ENCODE measurements at regions not wholly inside any gene's neighbourhood (a gene's known extent, or its start where the extent isn't known, plus 50 kb on each side); places are given as distances from the start of the nearest gene placed in this dataset.

DNA sequence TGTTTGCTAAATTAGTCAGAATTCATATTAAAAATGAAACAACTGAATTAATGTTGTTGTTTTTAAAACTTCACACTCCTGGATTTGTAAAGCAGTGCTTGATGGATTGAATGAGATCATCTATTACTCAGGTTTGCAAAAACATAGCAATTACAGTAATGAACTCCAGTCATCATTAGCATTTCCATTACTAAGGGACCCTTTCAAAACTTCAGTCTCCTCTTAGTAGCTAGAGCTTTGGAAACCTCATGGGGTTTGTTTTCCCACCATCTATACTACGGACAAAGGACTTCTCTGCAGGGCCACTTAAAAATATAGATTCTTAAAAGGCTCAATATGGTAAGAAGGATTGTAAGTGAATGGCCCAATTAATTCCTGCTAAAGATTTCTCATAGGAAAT lies 174.5 kb upstream of the PRNP start:
- no peak for DNase-seq

DNA sequence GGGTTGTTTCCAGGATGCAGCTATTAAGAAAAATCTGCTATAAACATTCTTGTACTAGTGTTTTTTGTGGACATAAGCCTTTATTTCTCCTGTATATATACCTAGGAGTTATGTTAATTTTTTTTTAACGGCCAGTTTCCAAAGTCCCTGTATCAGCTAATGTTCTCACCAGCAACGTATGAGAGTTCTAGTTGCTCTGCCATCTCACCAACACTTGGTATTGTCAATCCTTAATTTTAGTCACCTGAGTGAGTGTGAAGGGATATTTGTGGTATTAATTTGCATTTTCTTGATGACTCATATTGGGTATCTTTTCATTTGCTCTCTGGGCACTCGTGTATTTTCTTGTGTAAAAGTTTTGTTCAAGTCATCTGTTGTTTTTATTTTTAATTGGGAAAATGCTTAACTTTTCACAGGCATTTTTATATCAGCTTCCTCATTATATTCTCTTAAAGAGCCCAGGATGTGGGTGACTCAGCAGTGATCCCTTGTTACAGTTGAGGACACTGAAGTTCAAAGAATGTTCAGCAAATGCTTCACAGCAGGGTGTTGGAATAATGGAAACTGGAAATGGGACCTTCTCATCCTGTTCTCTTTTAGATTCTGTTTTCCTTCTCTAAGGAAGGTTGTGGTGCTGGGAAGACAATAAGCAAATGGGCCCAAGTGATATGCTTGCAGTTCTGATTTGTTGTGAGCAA lies 176.3 kb upstream of the PRNP start:
- DNase-seq, result no peak

DNA sequence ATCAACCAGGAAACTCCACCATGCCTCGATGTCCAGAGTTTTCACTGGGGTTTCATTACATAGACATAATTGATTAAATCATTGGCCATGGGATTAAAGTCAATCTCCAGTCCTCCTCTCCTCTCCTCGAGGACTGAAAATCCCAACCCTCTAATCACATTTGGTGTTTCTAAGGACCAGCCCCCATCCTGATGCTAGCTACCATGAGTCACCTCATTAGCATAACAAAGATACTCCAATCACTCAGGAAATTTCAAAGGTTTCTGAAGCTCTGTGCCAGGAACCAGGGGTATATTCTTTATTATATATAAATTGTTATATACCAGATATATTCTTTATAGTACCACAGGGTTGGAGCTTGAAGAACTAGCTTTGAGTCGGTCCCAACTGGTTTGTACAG lies 177.5 kb upstream of the PRNP start:
- no peak for DNase-seq

DNA sequence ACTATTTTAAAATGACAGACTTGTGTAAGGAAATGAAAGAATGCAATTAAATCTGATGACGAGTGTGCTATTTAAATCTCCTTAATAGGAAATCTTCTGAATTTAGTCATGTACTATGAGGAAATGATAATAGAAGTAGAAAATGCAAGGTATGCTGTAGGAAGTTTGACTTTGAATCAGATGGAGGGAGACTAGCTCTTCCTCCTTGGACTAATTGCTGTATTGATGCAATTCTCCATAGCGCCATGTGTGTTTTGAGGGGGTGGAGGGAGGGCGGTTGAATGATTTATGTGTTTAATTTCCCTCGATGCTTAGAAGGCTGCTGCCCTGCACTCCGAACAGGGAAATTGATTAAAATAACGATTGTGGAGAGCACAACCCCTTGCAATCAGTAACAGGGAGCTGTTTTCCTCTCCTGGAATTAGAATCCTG lies 179.0 kb upstream of the PRNP start:
- DNase-seq, result no peak

DNA sequence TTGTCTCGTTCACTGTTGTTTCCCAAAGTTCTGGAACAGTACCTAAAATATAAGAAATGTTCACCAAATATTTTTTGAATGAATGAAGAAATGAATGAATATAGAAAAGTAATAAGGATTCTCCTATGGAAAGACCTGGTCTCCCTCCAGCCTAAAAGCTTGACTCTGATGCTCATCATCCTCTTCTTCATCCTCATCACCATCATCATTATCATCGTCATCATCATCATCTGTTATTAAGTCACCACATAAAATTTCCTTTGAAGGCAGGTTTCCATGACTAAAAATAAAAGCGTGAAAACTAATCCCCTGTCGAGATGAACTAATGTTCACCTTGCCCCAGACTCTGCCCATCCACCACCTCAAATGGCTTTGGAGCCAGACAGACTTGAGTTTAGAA lies 181.4 kb upstream of the PRNP start:
- no peak for DNase-seq

DNA sequence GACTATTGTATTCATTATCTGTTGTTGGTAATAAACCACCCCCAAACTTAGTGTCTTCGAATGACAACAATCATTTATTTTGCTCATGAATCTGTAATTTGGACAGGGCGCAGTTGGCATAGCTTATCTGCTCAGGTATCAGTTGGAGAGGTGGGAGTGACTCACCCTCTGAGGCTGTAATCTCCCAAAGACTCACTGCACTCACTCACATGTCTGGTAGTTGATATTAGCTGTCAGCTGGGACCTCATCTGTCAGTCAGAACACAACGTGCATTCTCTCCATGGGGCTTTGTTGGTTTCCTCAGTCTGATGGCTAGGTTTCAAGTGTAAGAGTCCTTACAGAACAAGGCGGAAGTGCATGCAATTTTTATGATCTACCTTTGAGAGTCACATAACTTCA lies 183.5 kb upstream of the PRNP start:
- DNase-seq, result no peak

DNA sequence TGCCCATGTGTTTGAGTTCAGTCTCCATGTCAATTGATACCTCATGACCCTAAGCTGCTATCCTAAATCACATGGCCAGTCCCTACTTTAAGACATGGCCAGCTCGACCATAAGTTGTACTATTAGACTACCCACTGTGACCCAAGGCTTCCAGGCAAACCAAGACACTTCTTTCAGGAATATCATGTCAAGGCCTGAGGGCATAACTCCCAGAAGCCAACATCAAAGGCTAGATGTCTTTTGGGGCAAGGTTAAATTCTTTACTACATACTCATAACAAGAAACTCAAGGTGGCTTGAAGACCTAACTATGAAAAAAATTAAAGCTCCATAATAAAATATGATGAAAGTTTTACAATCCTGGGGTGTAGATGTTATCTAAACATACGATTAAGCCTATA lies 192.9 kb upstream of the PRNP start:
- DNase-seq, result no peak

DNA sequence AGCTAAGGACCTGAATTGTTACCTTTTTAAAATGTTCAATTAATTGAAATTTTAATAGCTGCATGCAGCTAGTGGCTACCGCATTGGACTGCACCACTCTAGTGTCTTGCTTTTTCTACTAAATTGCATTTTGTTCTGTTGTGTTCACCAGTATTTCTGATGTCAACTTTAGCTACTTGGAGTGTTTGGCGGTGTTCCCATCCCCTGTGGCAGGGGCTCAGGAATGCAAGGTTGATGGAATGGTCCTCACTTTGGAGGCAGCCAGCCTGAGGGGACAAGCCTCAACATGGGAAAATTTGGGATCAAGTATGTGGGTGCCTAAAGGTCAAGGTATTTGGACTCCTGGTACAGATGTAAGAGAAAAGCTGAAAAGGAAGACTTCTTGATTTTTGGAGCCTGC lies 194.6 kb upstream of the PRNP start:
- DNase-seq, result no peak

DNA sequence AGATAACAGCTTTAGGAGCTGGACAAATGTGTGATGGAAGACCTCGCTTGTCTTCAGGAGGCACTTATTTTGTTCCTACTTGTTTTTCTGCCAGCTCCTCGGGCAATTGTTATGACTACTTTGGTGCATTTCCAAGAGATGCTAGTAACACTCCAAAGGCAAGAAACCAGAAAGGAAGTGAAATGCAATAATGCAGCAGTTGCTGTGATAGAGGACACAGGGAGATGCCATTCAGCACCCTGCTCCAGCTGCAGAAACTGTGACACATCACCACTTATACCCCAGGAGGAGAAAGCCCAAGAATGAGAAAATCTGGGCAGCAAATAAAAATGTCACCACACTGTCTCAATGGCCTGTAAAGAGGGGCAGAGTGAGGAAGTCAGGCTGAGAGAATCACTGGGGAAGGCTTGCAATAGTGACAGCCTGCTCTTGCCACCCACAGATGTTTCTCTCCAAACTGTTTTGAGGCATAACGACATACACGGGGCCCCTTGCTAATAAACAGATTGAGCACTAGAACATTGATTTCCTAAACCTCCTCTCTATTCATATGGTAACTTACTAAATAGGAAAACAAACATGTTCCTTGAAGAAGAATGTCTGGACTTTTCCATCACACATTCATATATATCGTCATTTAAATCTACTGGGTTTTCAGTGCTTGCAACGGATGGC lies 195.5 kb upstream of the PRNP start:
- DNase-seq, result no peak

DNA sequence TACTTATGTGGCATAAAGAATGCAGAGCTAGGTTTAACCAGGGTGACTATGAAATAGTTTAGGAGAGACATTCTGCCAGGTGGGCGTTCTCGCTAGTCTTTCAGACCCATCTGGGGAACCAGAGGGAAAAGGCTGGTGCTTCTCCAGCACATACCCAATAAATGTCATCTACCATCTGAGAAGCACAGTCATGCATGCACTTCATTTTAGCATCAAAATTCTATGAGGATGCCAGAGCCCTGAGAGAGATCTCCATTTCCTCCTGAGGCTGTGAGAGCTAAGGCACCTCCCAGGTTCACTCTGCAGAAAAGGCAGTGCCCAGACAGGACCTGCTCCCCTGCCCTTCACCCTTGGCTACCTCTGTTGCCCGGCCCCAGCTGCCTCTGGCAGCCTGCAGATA lies 196.2 kb upstream of the PRNP start:
- no peak for DNase-seq

DNA sequence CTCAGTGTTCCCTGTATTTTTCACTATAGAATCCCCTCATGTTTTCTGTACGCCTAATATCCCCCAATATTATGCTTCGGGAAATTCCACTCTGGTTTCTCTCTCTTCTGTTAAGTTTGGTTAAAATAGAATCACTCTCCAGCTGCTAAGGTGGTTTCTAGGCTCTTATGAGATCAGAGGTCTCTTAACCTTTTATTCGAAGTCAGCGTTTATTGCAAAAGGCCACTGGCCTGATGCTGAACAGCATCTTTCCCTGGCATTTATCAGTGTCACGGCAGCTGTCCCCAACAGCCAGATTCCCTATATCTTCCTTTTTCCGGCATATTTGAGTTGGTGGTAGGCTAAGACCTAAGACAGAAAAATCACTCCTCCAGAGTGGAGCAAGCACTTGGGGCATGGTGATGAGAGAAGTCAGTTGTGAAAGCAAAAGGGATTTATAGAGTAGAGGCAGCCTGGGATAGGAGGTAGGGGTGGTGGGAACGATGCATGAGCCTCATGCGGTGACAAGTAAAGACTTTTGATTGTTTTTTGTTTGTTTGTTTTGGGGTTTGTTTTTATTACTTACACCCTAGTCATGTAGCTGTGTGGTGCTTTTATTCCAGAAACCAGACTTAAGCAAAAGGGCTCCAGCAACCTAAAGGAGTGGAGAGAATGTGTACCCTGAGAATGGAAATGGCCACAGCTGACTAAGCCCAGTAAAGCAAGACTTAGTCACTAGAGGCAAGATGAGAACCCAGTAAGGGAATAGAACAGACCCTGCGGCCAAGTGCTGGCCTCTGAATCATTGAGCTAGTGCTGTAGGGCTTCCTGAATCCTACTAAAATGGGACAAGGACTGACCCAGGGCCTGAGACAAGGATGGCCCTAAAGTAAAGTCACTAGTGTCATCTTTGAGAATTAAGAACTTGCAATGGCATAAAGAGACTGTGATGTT lies 197.6 kb upstream of the PRNP start:
- no peak for DNase-seq

DNA sequence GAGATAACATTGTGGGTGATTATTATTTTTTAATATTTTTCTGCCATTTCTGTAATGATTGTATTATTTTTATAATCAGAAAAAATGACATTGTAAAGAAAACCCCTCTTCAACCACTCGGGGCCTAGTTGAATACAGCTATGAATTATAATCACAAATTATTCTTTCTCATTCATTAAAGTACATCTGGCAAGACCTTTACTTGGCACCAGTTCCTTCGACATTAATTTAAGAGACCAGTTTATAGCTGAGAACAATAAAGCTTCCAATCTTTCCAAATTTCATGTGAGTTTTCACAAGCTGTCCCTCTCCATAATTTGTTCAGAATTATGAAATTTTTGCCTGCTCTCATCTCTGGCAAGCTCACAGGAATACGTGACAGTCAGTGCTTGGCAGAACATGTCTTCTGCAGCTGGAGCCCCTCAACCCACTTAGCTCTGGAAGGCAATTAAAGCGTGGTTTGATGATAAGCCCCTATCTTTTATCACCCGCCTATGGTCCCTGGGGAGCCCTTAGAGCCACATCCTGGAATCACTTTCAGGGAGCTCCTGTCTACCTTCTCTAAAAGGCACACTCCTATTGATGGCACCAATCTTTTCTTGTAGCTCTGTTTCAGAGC lies 201.8 kb upstream of the PRNP start:
- no peak for DNase-seq

DNA sequence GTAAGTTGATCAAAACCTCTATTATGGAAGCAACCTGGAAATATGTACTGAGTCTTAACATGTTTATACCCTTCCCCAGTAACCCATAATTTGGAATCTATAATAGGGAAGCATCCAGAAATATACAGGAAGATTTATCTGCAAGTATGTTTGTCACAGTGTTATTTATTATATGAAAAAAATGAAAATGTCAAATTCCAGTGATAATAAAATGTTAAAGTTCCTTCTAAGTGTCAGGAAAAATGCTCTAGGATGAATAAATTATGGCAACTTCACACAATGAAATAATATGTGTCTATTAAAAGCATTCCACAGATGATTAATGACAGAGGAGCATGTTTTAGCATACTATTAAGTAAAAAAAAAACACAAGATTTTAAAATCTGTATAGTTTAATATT lies 202.3 kb upstream of the PRNP start:
- no peak for DNase-seq

DNA sequence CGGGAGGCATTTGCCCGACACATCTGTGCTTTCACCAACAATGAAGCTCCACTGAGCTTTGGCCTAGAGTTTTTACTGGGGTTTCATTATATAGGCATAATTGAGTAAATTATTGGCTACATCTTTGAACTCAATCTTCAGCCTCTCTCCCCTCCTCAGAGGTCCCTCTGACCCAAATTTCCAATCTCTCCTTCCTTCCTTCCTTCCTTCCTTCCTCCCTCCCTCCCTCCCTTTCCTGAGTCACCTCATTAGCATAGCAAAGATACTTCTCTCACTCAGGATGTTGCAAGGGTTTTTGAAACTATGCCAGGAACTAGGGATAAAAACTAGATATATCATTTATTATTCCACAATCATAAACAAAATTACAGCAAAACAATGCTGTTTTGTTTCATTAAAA lies 202.8 kb upstream of the PRNP start:
- DNase-seq, result no peak

DNA sequence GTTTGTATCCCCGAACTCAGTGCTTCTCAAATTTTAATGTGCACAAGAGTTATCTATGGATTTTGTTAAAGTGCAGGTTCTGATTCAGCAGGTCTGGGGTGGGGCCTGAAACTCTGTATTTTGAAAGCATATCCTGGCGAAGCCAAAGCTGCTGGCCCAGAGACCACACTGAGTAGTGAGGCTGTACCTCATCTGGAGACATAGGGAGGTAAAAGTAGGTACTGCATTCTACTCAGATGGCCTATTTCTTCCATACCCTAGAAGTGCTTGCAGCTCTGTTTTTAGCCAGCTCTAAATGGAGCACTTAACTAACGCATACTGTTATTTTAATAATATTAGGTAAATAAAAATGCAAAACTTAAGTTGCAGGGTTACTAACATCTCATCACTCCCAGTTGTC lies 206.2 kb upstream of the PRNP start:
- no peak for DNase-seq

DNA sequence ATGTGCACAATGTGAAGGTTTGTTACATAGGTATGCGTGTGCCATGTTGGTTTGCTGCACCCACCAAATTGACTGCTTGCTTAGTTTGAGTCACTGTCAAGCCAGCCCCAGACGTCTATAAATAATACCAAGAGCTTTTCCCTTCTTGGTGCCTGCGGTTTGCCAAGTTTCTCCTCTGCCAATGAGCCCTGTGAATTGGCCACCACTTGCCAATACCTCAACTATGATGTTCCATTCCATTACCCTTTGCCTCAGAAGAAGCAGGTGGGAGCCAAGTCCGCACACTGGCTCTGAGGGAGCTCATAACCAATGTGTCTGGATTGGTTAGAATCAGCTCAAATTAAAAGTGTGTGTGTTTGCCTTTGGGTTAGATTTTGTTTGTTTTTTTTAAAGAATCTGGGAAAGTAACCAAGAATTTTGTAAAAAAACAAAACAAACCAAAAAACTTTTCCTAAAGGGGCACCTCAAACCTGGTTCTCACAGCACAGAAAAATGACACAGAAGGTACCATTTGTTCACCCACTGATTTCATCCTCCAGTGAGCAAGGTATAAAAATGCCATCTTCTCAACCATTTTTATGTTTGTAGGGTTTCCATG lies 209.3 kb upstream of the PRNP start:
- DNase-seq, result no peak

DNA sequence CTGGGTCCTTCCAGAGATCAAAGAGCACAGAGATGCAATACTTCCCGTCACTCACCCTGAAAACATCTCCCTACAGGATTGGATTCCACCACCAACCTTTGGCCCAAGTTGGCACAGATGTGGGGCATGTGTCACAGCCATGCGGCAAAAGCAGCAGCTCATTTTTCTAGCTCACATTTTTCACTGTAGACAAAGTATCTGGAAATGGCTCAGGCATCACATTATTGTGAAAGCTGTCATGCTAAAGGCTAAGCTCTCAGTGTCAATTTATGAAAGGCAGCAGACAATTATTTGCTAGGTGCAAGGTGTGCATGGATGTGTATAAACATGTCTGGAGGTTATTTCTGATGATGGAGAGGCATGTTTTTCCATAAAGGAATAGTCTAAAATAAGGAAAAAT lies 213.3 kb upstream of the PRNP start:
- DNase-seq, result no peak

DNA sequence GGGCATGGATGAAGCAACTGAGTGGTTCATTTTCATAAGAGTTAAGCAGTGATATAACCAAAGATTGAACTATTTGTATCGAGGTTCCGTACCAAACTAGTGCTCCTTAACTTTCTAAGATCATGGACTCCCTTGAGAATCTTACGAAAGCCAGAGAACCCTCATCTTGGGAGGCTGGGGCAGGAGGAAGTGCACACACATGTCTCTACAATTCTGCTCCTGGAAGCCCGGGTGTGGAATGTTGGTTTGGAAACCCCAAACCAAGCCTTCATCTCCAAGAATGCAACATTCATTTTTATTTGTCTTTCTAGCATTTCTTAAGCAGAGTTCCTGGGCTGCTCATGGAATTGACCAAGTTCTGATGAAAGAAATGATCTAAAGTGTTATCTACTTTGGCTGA lies 215.0 kb upstream of the PRNP start:
- no peak for DNase-seq

DNA sequence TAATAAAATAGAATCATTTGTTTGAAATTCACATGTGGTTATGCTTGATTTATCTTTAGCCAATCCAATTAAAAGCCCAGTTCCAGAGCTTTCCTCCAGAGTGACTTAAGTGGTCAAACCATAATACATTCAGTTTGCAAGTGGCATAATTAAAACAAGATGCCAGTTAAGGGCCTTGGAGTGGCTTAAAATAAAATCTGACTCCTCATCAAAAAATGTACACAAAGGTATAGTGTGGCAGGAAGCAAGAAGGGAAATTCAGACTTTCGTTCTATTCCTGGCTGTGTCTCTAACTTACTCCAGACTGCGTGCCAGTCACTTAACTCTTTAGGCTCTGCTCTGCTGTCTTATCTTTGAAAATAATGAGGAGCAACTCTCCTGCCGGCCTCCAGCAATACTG lies 215.9 kb upstream of the PRNP start:
- DNase-seq, result no peak

DNA sequence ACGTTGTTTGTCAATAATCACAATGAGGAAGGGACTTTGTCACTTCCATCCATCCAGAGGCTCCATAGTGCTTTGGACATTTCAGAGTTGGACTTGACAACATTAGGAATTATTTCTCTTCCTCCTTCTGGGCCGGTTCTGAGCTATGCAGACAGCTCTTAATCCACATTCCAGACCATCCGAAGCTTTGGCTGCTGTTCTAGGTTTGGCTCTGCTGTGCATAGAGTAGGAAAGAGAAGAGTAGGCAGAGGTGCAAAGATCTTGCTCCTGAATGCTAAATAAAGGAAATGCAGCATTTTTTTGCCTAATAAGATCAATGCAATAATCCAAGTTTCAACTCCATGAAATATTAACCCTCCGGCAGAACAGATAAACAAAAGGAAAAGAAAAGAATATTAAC lies 216.3 kb upstream of the PRNP start:
- DNase-seq, result no peak

DNA sequence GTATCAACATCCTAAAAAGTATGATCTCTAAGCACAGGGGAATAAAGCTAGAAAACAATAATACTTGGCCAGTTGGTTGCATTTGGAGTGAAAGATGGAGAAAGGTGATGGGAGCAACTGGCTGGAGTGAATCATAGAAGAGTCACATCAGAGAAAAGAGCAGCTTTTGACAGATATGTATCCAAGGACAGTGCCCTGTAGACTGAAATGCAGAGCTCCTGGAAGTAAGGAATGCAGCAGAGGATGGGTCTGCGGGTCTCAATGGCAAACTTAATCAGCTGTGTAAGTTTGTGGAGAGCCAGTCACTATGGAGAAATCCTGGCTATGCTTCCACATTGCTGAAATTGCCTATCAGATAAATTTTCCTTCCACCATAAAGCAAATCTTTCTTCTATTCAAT lies 218.1 kb upstream of the PRNP start:
- no peak for DNase-seq

DNA sequence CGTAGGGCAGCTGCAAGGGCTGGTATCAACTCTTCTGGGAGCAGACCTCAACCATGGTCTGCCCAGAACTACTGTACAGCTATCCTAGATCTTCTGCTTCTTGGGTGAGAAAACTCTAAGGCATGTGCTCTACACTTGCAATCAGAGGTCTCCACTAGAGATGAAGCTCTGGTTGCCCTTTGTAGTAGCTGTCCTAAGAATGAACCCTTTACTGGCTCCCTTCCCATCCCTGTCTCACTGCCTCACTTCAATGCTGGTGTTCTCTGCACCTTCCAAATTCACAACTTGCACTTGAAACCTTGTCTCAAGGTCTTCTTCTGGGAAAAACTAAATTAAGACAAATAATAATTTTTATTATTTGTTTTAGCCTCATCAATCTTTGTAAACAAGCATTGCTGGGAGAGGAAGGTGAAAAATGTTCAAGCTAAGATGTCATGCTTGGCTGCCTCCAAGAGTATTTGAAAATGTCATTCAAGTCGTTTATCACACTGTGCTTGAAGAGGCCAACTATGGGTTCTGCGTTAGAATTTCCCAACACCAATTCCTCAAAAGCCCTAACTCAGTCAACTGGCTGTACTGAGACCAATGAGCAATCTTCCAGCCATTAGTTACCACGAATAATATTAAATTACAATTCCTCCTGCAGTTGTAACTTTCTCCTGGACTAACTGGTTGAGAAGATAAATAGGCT lies 216.9 kb upstream of the ADRA1D start:
- no peak for DNase-seq

Measured in activated gamma-delta T cell (primary cell).